PC-3 (cell line): ENCODE measurements at regions not wholly inside any gene's neighbourhood (a gene's known extent, or its start where the extent isn't known, plus 50 kb on each side); places are given as distances from the start of the nearest gene placed in this dataset.

Experiments used
- ATAC-seq: fragments of 200-7000 bp; cut with Tn5 transposase; 2 replicates; pipeline ENCODE4 v1.9.1; 2020; ENCODE audit warnings: mild to moderate bottlenecking, moderate library complexity
- BruUV-seq: library from RNA; stranded (reverse); fragments of 400-500 nt; replicated peaks from 2 replicates; lab custom pipeline; 2021; lab: Mats Ljungman, UMichigan
- CTCF ChIA-PET: fragments of 300-600 bp; sonication (Branson Sonifier 250); formaldehyde crosslinking; loops from one replicate; lab custom pipeline; 2022; ENCODE audit warnings: antibody characterized with exemption; lab: Charles Lee
- POLR2A ChIA-PET: fragments of 300-600 bp; sonication (Branson Sonifier 250); formaldehyde crosslinking; loops from one replicate; lab custom pipeline; 2022; ENCODE audit warnings: antibody characterized with exemption; ENCODE audit not compliant: unreplicated experiment; lab: Charles Lee
- DNase-seq: peaks from one replicate; pipeline ENCODE4 v3.0.0-alpha.2; 2015
- H2AFZ ChIP-seq: fragments of 300-600 bp; sonication (generic); 2 replicates; pipeline ENCODE4 v1.6.0; 2016; ENCODE audit warnings: antibody characterized with exemption, low read length
- H3F3A ChIP-seq: fragments of 300-600 bp; sonication (generic); one replicate; pipeline ENCODE4 v1.6.0; 2017; ENCODE audit warnings: antibody characterized with exemption, low read length, control low read depth, mild to moderate bottlenecking; ENCODE audit not compliant: unreplicated experiment
- H3K27ac ChIP-seq: fragments of 300-600 bp; sonication (generic); 2 replicates; pipeline ENCODE4 v1.5.1; 2016; ENCODE audit warnings: mild to moderate bottlenecking, low read length
- H3K27me3 ChIP-seq: fragments of 300-600 bp; sonication (generic); 2 replicates; pipeline ENCODE4 v1.6.1; 2016; ENCODE audit warnings: low read length, mixed read lengths
- H3K36me3 ChIP-seq: fragments of 300-600 bp; sonication (generic); 2 replicates; pipeline ENCODE4 v1.6.1; 2016; ENCODE audit warnings: low read depth, mixed run types, low read length, mixed read lengths
- H3K4me1 ChIP-seq: fragments of 300-600 bp; sonication (generic); 2 replicates; pipeline ENCODE4 v1.5.1; 2016; ENCODE audit warnings: low read length; ENCODE audit not compliant: insufficient read depth
- H3K4me2 ChIP-seq: fragments of 300-600 bp; sonication (generic); 2 replicates; pipeline ENCODE4 v1.6.0; 2016; ENCODE audit warnings: low read length
- H3K4me3 ChIP-seq: fragments of 300-600 bp; sonication (generic); 2 replicates; pipeline ENCODE4 v1.5.1; 2016; ENCODE audit warnings: mild to moderate bottlenecking, low read length, mixed read lengths
- H3K79me2 ChIP-seq: fragments of 300-600 bp; sonication (generic); 2 replicates; pipeline ENCODE4 v1.6.1; 2017; ENCODE audit warnings: low read length, mixed read lengths
- H3K9ac ChIP-seq: fragments of 300-600 bp; sonication (generic); 2 replicates; pipeline ENCODE4 v1.6.0; 2016; ENCODE audit warnings: mild to moderate bottlenecking, low read length
- H3K9me2 ChIP-seq: fragments of 300-600 bp; sonication (generic); replicated peaks from 2 replicates; pipeline ENCODE4 v1.6.1; 2016; ENCODE audit warnings: mixed run types, low read length, mixed read lengths
- H3K9me3 ChIP-seq: fragments of 300-600 bp; sonication (generic); 2 replicates; pipeline ENCODE4 v1.6.1; 2016; ENCODE audit warnings: low read length, mixed read lengths
- H4K20me1 ChIP-seq: fragments of 300-600 bp; sonication (generic); 2 replicates; pipeline ENCODE4 v1.6.1; 2016; ENCODE audit warnings: low read length, mixed read lengths
- EZH2 ChIP-seq: fragments of 300-600 bp; sonication (generic); IDR thresholded peaks from one replicate; pipeline ENCODE4 v1.6.1; 2017; ENCODE audit warnings: antibody characterized with exemption, mild to moderate bottlenecking, low read length; ENCODE audit not compliant: unreplicated experiment
- EZH2phosphoT487 ChIP-seq: fragments of 300-600 bp; sonication (generic); IDR thresholded peaks from 2 replicates; pipeline ENCODE4 v1.6.1; 2018; ENCODE audit warnings: mild to moderate bottlenecking, antibody characterized with exemption, low read length, borderline replicate concordance
- intact Hi-C: fragments of 100-400 bp; cut with micrococcal nuclease; formaldehyde crosslinking; loops from 2 replicates; pipeline ENCODE4 v1.9.0; 2023
- TF ChIP-seq, protein P1 (sequence below): fragments of 300-600 bp; sonication (generic); conservative IDR thresholded peaks from 2 replicates; pipeline ENCODE4 v1.5.1; 2017; ENCODE audit warnings: antibody characterized with exemption, low read depth, mild to moderate bottlenecking, low read length

DNA sequence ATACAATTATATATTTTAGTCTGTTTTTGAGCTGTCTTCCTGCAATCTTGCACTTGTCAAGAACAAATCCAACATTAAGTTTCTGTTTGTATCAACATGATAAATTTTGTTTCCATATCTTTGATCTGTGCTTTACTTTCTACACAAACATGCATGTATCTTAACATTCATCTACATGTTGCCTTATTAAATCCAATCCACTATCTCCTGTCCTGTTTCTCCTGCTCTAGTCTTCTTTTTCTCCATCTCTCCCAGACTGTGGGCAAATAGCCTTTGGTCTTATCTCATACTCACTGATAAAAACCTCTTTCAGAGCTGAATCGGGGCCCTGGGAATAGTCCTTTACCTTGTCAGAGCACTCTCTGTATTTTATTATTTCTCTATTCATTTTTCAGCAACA is 101.3 kb downstream of the PLPPR4 start:
- H2AFZ ChIP-seq = peak overlapping the region; percentile 19; the same call in 1 of the 2 replicates

DNA sequence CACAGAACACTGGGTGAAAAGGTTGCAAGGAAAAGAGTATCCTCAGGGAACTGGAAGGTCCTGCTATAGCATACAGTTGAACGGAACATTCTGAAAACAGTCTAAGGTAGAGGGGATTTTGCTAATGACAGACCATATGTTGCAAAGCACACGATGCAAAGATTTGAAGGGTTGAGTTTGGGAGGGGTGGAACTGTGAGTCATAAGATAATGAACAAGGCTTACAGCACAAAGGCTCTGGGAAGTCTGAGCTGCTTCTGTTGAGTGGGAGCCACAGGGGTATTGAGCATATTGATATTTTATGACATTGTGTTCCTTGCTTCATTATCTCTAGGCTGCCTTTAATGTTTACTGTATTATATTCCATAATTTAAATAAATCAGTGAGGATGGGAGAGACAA is 104.9 kb downstream of the PLPPR4 start:
- intact Hi-C loops = no loop called here
- H3K27me3 ChIP-seq = no peaks in the 10 kb centered on the region
- no TSS peak for BruUV-seq
- no peak overlapping the region for H3K27ac ChIP-seq
- H3F3A ChIP-seq = no peaks in the 10 kb centered on the region
- H3K9ac ChIP-seq = no peak overlapping the region
- no peaks in the 10 kb centered on the region for H3K9me3 ChIP-seq
- no peaks in the 10 kb centered on the region for H3K36me3 ChIP-seq
- H3K79me2 ChIP-seq = no peaks in the 10 kb centered on the region
- ATAC-seq (no peak), DNase-seq (no peak)
- H3K4me3 ChIP-seq = no peak overlapping the region
- no peaks in the 10 kb centered on the region for H3K9me2 ChIP-seq
- no peak overlapping the region for H2AFZ ChIP-seq
- POLR2A ChIA-PET = no interaction called here
- H3K4me2 ChIP-seq = no peak overlapping the region
- H3K4me1 ChIP-seq = no peaks in the 10 kb centered on the region
- CTCF ChIA-PET = no interaction called here
- H4K20me1 ChIP-seq = no peaks in the 10 kb centered on the region
- TF ChIP-seq, protein P1, sequence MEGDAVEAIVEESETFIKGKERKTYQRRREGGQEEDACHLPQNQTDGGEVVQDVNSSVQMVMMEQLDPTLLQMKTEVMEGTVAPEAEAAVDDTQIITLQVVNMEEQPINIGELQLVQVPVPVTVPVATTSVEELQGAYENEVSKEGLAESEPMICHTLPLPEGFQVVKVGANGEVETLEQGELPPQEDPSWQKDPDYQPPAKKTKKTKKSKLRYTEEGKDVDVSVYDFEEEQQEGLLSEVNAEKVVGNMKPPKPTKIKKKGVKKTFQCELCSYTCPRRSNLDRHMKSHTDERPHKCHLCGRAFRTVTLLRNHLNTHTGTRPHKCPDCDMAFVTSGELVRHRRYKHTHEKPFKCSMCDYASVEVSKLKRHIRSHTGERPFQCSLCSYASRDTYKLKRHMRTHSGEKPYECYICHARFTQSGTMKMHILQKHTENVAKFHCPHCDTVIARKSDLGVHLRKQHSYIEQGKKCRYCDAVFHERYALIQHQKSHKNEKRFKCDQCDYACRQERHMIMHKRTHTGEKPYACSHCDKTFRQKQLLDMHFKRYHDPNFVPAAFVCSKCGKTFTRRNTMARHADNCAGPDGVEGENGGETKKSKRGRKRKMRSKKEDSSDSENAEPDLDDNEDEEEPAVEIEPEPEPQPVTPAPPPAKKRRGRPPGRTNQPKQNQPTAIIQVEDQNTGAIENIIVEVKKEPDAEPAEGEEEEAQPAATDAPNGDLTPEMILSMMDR = no peak
- TF ChIP-seq EZH2 = no peak
- TF ChIP-seq EZH2phosphoT487 = no peak

More for the DNA sequence above, 101.3 kb downstream of the PLPPR4 start:
- Histone ChIP-seq H3K9ac (no peak overlapping the region), H3K4me1 (no peaks in the 10 kb centered on the region), H4K20me1 (no peaks in the 10 kb centered on the region), H3K27me3 (no peaks in the 10 kb centered on the region), H3K9me3 (no peaks in the 10 kb centered on the region), H3K4me2 (no peak overlapping the region), H3K4me3 (no peak overlapping the region), H3F3A (no peaks in the 10 kb centered on the region), H3K79me2 (no peaks in the 10 kb centered on the region), H3K9me2 (no peaks in the 10 kb centered on the region), H3K36me3 (no peaks in the 10 kb centered on the region), H3K27ac (no peak overlapping the region)
- ATAC-seq (no peak), DNase-seq (no peak)
- no peak for TF ChIP-seq EZH2
- no peak for TF ChIP-seq EZH2phosphoT487
- TF ChIP-seq, protein P1 = no peak
- ChIA-PET POLR2A (no interaction called here), CTCF (no interaction called here)
- intact Hi-C loops = no loop called here
- no TSS peak for BruUV-seq

DNA sequence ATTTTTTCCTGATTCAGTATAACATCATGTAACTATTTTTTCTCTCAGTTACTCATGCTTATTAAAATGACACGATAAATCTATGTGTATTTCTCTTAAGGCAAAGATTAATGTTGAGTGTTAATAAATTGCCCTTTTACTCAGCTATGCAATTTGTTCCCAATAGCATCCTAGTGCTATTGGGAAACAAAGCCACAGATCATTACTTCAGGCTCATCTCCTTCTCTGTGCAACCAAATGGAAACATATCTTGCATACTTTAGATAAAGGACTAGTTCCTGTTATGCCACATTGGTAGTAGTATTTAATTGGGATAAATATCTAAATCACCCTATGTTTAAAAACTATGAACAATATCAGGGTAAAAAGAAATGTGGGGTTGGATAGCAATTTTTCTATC is 106.2 kb downstream of the PLPPR4 start:
- ATAC-seq = no peak
- no TSS peak for BruUV-seq
- H2AFZ ChIP-seq = no peak overlapping the region
- no peak overlapping the region for H3K4me2 ChIP-seq
- no peaks in the 10 kb centered on the region for H4K20me1 ChIP-seq
- H3K27me3 ChIP-seq = no peaks in the 10 kb centered on the region
- POLR2A ChIA-PET = no interaction called here
- no peak for DNase-seq
- H3K9me2 ChIP-seq = no peaks in the 10 kb centered on the region
- no peaks in the 10 kb centered on the region for H3K9me3 ChIP-seq
- no peak overlapping the region for H3K27ac ChIP-seq
- no peak overlapping the region for H3K4me3 ChIP-seq
- CTCF ChIA-PET = no interaction called here
- no peaks in the 10 kb centered on the region for H3K36me3 ChIP-seq
- H3K9ac ChIP-seq = no peak overlapping the region
- no peaks in the 10 kb centered on the region for H3K4me1 ChIP-seq
- no peaks in the 10 kb centered on the region for H3F3A ChIP-seq
- no peaks in the 10 kb centered on the region for H3K79me2 ChIP-seq
- TF ChIP-seq EZH2 (no peak), EZH2phosphoT487 (no peak)
- TF ChIP-seq, protein P1 = no peak
- intact Hi-C loops = no loop called here
